Fibroblast of villous mesenchyme (primary cell): ENCODE measurements at regions not wholly inside any gene's neighbourhood (a gene's known extent, or its start where the extent isn't known, plus 50 kb on each side); places are given as distances from the start of the nearest gene placed in this dataset.
A peak's percentile ranks its signal among the peaks of the same experiment; 100 is the strongest.

Source experiments
- DNase-seq: peaks from one replicate; pipeline ENCODE4 v3.0.0-alpha.2; 2010; ENCODE audit warnings: low read depth
- H3K4me3 ChIP-seq: 2 replicates; pipeline ENCODE4 v1.5.1; 2011; ENCODE audit warnings: low read depth, mild to moderate bottlenecking, low read length
- CTCF ChIP-seq: IDR thresholded peaks from 2 replicates; pipeline ENCODE4 v1.5.1; 2012; ENCODE audit warnings: low read depth, mild to moderate bottlenecking, low read length; ENCODE audit not compliant: insufficient read depth

GRCh38 chr18:73950116-73950700 is 197.4 kb downstream of the FBXO15 start:
- H3K4me3 ChIP-seq: no peak overlapping the region
- no peak for TF ChIP-seq CTCF
- no peak for DNase-seq

- no peak for TF ChIP-seq CTCF
- DNase-seq: peak; percentile 88
Measured at GRCh38 chr18:73948497-73948896, 199.1 kb downstream of the FBXO15 start.

GRCh38 chr18:73948084-73948483 is 199.6 kb downstream of the FBXO15 start:
- TF ChIP-seq CTCF: no peak
- H3K4me3 ChIP-seq: no peak overlapping the region
- DNase-seq: no peak

More at GRCh38 chr18:73948497-73948896, 199.1 kb downstream of the FBXO15 start:
- H3K4me3 ChIP-seq: no peak overlapping the region

GRCh38 chr18:73947180-73947921 is 200.3 kb downstream of the FBXO15 start:
- TF ChIP-seq CTCF: no peak
- no peak overlapping the region for H3K4me3 ChIP-seq
- peak; percentile 39 for DNase-seq

GRCh38 chr18:73945130-73945792 is 202.4 kb downstream of the FBXO15 start:
- no peak overlapping the region for H3K4me3 ChIP-seq
- no peak for TF ChIP-seq CTCF
- no peak for DNase-seq

- no peak for DNase-seq
- no peak for TF ChIP-seq CTCF
- no peak overlapping the region for H3K4me3 ChIP-seq
Measured at GRCh38 chr18:73944715-73945114, 202.9 kb downstream of the FBXO15 start.
